ENCODE measurements at regions not wholly inside any gene's neighbourhood (a gene's known extent, or its start where the extent isn't known, plus 50 kb on each side); places are given as distances from the start of the nearest gene placed in this dataset.
"Not testable (repeated sequence)": the region's sequence is repeated elsewhere in the genome, so short reads cannot be mapped to it uniquely, and the experiment has no call there.

DNA sequence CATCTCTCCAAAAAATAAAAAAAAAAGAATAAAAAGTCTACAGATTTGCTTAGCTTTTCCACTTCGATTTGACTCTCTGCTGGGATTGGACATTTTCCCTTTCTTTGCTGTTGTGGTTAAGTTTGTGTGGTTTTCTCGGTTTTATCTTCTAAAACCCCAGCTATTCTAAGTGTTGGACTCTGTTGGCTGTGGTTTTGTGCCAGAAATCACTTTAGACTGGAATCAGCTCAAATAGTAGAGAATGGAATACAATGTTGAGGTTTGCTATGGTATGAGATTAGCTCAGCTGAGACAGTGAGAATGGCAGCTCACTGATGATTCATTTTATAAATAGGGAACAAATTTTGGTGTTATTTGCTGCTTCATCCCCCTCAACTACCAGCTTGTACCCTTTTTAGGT, 116.0 kb downstream of the BUB3 start:
- no peak for DNase-seq (ENCODE audit: low read depth)

DNA sequence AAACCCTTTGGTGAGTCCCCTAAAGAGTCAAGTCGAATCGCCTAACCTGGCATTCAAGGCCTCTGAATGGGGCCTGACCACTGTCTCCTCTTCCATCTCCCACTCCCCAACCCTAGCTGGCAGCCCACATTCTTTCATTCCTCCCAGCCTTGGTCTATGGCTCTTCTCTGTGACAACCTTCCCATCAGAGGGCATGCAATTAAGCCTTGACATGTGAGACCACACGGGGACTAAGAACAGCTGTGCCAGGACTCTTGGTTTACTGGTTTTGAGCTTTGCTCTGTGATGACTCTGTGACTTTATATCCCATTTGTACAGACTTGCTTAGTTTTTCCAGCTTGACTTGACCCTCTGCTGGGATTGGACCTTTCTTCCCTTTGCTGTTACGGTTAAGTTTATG, 116.6 kb downstream of the BUB3 start:
- DNase-seq (ENCODE audit: low read depth) = no peak

DNA sequence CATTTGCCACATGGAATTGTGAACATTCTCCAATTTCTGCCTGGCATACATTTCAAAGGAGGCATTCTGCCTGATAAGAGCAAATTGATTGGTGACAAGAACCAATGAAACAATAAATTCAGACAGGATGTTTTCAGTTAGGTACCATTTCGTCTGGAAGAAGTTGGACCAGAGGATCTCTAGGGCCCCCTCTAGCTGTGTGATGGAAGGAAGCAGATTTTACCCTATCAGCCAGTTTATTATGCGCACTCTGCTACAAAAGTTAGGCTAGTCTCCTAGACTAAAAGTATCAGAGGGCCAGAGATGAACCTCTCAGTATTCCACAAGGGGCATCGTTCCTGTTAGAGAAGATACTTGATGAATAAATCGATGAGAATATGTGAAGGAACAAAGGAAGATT, 118.0 kb downstream of the BUB3 start:
- no peak for DNase-seq (ENCODE audit: low read depth)

DNA sequence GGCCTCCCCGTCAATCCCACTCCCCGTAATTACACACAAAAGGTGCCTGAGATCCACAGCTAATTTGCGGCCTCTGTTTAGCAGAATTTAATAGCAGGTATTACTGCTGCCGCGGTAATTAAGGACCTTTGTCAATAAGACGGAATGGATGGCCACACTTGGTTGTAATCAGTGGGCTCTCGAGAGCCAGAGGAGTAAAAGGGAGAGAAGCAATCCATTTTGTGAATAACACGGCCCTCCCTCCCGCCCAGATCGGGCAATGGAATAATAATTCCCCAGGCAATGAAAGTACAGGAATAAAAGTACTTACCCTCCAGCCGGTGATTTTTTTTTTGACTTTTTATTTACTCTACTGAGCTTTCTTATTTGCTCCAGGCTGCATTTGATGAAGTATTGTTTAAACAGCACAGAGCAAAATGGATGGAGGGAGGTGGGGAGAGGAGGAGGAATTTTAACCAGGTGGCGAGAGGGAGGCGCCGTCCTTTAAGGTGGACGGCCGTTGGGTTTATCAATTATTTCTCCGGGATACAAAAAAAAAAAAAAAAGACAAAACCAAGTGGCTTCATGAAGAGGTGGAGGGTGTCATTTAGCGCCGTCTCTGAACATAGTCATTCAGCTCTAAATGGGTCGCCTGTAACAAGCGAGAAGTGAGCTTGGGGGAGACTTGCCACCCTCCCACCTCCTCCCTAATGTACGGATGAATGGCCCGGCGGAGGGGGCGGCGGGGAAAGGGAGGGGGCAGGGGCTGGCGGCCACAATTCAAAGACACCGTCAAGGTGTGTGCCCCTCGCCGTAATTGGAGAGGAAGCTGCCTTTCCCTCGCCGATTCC, 120.3 kb downstream of the BUB3 start:
- DNase-seq (ENCODE audit: low read depth) = no peak

DNA sequence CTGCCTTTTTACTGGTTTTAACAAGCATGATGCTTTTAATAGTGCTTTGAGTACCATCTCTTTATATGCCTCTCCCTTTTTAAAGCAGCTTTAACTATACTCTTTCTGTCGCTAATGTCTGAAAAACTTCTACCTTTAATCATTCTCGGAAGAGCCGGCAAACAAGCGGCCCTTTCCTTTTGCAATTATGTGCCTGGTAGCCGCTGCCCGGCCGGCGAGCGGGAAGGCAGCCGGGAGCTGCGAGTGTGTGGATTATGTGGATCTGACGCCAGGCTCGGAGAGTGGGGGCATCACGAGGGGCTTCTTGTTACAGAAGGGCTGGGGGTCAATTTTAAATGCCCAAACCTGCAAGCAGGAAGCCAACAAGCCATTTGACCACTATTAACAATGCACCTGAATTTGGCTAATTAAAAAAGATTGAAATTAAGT, 120.9 kb downstream of the BUB3 start:
- no peak for DNase-seq (ENCODE audit: low read depth)

DNA sequence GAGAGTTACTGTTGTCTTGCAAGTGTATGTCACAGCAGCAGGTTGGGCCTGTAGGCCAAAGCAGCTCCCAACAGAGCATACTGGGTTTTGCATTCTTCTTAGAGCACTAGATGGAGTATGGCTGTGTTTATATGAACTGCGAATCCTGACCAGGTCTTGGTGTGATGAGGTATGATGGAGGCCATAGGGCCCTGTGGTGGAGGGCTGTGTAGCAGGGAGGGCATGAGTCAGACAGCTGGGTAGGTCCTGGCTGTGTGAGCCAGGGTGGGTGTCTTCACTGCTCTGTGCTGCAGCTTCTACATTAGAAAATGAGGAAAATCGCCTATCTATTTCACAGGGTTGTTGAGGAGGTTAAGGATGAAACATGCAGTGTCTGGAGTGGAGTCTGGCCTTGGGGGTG, 124.2 kb downstream of the BUB3 start:
- no peak for DNase-seq (ENCODE audit: low read depth)

DNA sequence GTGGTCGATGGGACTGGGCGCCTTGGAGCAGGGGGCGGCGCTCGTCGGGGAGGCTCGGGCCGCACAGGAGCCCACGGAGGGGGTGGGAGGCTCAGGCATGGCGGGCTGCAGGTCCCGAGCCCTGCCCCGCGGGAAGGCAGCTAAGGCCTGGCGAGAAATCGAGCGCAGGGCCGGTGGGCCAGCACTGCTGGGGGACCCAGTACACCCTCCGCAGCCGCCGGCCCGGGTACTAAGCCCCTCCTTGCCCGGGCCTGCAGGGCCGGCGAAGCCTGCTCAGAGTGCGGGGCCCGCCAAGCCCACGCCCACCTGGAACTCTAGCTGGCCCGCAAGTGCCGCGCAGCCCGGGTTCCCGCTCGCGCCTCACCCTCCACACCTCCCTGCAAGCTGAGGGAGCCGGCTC, 129.2 kb downstream of the BUB3 start:
- DNase-seq (ENCODE audit: low read depth) = not testable (repeated sequence)

DNA sequence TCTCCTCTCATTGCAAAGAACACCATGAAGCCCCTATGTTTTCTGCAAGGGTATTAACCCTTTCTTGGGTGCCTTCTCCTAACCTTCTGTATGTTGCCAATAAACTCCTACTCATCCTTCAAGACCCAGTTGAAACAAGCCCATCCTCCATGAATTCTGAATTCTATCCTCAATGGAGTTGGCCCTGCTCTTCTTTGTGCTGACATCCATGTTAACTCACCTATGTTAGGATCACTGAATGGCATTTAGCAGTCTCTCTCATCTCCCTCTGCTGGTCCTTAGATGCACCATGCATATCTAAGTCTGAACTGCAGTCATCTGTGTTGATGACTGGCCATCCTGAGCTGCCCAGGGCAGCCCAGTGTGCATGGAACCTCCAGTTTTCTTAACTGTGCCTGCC, 129.8 kb downstream of the BUB3 start:
- no peak for DNase-seq (ENCODE audit: low read depth)

DNA sequence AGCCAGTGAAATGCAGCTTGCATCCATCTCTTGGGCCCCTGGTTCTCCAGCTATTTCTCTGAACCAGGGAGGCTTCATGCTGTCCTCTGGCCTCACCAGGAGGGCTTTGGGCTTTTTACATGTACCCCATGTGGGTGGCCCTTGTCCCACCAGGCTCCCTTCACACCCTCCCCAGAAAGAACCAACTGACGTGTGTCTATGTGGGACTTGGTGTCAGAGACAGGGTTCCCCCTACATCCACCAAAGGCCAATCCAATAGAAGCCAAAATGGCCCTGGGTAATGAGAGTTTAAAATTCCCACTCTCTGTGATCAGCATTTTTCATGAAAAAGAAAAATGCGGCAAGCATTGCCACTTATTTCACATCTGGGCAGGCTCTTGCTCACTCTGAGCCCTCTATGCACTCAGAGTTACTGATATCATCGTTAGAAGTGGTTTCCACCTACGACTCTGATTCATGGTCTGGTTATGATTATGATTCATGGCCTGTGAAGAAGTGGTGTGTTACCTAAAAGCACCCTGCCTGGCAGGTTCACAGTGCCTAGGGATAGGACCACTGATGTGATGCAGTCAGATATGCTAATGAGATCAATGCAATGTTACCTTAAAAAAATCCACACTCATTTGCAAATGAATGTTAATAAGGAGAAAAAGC, 133.5 kb downstream of the BUB3 start:
- DNase-seq (ENCODE audit: low read depth) = no peak

DNA sequence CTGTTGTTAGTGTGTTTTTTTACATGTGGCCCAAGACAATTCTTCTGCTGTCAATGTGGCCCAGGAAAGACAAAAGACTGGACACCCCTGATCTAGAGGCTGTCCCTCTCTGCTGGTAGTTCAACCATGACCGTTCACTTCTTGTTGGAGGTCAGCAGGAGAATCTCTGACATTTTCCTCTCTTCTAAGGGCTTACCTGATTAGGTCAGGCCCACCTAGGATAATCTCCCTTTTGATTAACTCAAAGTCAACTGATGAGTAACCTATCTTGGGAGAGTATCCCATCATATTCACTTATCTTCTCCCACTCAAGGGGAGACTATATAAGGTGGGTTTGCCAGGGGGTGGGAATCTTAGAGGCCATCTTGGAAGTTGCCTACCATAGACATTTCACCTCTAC, 135.2 kb downstream of the BUB3 start:
- no peak for DNase-seq (ENCODE audit: low read depth)

DNA sequence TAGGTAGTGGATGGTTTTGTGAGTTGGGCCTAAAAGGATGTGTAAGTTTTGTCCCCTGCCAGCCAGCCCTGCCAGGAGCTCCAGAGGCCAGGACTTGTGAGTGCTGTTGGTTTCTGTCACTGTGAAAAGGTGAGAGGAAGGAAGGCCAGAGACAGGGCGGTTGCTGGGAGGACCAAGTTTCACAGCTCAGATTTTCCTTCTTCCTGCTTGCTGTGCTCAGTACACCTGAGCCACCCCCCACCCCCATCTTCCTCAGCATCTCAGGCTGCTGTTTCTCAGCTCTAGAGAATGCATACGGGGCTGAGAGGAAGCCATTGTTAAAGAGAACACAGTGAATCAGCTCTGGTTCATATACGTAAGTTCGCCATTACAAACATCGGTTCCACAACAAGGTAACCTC, 139.9 kb downstream of the BUB3 start:
- no peak for DNase-seq (ENCODE audit: low read depth)

DNA sequence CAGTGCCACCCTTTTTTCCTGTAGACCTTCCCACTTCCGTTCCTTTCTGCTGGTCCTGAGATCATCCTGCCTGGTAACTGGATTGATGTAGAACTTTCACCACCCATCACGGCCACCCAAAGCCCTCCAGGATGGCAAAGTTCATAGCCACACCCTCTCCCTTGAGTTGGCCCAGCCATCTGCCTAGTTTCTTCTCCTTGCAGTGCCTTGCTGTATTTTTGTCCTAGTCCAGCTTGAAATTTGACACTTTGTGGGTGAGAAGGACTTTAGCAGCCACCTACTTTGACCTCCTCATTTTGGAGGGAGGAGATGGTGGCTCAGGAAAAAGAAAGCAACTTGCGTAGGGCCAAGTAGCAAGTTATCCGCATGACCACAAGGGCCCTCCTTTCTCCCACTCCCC, 140.7 kb downstream of the BUB3 start:
- no peak for DNase-seq (ENCODE audit: low read depth)

DNA sequence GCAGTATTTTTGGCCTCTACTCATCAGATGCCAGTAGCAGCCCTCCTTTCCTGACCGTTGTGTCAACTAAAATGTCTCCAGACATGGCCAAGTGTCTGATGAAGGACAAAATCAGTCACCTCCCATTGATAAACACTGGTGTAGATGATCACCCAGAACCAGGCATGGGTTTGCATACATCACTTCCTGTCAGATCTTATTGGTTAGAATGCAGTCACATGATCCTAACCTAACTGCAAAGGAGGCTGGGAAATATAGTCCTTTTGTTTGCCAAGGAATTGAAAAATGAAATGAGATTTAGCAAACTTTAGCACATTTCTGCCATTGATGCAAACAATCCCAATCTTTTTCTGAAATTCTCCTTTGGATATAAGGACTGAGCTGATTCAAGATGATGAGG, 141.4 kb downstream of the BUB3 start:
- DNase-seq (ENCODE audit: low read depth) = no peak

DNA sequence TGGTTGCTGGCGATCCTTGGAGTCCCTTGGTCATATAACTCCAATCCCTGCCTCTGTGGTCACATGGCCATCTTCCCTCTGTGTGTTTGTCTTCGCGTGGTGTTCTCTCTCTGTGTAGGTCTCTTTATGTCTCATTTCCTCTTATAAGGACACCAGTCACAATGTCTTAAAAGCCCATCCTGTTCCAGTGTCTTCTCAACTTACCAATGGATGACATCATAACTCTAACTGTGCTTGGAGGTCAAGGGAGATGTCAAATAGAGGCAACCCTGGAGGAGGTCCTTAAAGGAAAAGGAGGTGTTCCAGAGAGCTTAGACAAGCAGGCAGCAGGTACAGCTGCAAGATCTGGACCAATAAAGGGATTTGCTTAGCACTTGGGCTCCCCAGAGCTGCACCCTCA, 143.0 kb downstream of the BUB3 start:
- DNase-seq (ENCODE audit: low read depth) = no peak

DNA sequence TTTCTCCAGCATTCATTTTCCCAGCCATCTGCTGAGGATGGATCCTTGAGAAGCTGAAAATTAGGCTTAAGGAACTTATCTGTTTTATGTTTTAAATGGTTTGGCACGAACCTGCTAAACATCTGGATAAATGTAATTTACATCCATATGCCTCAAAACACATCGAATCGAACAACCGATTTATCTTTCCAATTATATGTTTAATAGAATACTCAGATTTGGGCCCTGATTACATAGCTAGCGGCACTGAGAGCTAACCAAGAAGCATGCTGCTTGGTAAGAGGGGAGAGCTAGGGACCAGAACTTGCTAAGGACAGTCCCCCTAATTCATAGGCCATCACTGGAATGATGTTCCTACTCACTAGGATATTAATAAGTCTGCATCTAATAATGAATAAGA, 144.4 kb downstream of the BUB3 start:
- no peak for DNase-seq (ENCODE audit: low read depth)

DNA sequence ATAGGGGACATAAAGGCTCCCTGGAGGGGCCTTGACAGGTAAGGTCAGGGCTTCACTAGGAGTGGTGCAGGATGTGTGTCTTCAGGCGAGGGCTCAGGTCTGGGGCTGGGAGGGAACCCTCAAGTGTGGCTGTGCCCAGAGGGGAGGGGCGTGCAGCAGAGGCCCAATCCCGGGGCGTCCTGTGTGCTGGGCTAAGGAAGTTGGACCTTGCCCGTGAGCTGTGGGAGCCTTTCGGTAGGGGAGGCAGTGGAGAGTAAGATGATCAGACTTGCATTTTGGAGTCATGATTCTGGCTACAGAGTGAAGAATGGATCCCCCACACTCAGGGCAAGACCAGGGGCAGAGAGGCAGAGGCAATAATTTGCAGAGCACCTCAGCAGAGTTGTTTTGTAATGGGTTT, 145.4 kb downstream of the BUB3 start:
- no peak for DNase-seq (ENCODE audit: low read depth)

DNA sequence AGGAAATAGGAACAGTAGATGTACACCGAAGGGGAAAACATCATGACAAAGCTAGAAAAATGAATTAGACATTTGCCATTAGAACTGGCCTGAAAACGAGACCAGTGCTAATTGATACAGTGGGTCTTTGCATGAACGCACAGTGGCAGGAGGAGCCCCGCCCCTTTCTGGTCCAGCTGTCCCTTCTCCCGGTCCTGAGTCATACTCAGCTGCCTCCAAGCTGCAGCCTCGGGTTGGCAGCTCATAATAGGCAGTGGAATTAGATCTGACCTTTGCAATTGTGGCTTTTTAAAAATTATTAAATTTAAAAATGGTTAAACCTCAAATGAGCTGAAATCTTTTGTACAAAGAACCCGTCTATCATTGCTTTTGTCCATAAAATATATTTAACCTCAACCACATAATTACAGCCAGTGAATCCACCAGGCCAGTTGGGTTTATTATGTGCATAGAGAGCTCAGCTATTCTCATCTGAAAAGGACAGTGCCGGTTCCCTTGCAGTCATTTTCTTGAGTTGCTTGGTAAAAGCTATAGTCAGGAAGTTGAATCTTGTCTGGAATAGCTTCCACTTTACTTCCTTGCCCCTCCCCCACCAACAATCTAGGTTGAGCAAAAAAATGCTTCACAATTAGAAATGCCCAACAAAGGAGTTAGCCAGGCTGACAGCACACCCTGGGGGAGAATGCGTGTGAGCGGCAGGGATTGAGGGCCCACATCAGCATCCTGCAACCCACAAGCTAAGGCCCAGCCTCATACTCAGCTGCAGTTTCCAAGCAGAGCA, 147.1 kb downstream of the BUB3 start:
- DNase-seq (ENCODE audit: low read depth) = no peak

DNA sequence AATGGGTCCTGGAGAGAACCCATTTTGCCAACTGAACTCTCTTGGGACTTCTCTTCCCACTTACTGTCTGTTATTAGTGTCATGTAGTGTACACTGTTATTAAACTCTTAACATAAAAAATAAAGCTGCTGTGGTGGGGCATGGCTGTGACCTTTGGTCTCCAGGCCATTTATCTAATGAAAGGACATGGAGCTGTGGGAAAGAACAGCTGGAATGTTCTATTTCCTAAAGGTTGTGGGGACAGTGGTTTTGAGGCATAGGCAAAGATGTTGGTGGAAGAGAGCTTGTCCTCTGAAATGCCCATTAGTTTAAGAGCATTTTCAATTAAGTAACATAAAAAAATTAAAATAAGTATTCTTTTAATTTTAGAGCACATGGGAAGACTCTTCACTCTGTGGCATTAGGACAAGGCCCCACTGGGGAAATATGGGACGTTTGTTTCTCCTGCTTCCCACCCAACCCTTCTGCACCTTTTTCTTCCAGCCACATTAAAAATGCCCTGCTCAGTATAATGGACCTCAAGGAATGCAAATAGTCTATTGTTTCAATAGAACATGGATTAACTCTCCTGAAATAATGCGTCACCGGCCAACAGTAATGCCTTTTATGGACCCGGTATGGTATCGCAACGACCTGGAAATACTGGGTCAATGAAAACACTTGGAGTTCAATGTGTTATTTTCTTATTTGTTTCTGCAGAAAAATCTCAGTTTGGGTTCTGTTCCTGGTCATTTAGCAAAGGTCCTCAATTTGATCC, 149.6 kb downstream of the BUB3 start:
- DNase-seq (ENCODE audit: low read depth) = no peak

DNA sequence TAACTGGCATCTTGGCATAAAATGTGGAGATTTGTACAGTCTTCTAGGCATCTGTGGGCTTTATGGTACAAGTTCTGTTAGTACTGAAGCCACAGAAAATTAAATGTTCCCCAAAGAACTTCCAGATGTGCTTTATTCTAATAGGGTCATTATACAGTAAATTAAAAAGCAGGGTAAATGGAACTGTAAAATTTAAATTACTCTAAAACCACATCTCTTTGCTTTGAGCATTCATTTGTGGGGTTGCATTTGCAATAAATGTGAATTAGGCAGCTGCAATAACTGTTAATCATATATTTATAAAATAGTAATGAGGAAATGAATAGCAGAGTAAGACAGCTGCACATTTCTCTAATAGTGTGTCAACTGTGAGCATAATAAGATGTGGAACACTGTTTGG, 151.5 kb downstream of the BUB3 start:
- DNase-seq (ENCODE audit: low read depth) = no peak

DNA sequence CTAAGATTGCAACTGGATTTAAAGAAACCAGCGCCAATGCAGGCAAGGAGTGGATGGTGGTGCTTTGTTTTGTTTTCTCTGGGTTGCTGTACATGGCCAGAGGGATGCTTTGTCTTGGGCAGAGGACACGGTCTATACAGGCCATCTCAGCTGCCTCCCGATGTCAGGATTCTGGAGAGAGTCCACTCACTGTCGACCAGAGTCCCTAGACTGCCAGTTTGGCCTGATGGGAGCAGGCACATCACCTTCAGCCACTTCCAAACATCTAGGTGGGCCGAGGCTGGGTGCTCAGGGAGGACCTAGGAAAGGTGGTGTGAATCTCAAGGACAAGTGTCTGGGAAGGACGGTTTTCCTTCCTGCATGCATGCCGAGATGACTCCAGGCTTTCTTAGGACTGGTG, 152.1 kb downstream of the BUB3 start:
- no peak for DNase-seq (ENCODE audit: low read depth)

DNA sequence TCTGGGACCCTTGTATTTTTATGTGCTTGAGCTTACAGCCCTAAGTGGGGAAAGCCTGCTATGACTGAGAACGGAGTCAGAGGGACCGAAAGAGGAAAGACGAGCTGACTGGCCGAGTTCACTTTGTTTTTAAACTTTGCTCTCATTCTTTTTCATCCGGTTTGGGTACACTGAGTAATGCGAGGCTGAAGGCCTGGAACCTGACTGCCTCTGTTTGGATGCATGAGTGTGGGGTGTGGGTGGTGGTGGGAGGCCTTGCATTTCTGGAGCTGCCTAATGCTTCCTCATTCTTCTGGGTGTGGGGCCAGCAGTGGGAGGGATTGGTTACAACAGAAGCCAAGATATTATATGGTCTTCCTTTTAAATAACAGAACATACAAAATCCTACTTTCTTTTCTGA, 155.5 kb downstream of the BUB3 start:
- no peak for DNase-seq (ENCODE audit: low read depth)

DNA sequence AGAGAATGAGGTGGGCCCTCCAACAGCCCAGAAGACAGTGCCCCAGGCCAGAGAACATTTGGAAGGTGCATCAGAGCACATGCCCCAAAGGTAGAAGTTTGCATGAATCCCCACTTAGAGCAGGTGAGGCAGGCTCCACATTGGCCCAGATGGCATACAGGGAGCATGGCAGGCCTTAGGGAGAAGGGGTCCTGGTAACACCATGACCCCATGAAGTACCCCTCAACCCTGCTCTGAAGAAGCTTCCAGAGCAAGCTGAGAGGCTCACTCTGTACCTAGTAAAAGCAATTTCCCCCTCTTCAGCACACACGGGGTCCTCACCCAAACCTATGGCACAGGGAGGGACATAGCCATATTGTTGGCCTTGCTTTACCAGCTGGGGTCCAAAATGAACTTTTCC, 162.6 kb downstream of the BUB3 start:
- DNase-seq (ENCODE audit: low read depth) = no peak
